RPMI8226 (cell line): ENCODE measurements at regions not wholly inside any gene's neighbourhood (a gene's known extent, or its start where the extent isn't known, plus 50 kb on each side); places are given as distances from the start of the nearest gene placed in this dataset.

Experiments
- DNase-seq: peaks from one replicate; pipeline ENCODE4 v3.0.0-alpha.2; 2015

GRCh38 chr17:72414032-72414396 is 293.2 kb downstream of the SOX9 start:
- DNase-seq: no peak

GRCh38 chr17:72414967-72415853 is 294.4 kb downstream of the SOX9 start:
- no peak for DNase-seq

- no peak for DNase-seq
Observed at GRCh38 chr17:72416054-72416675, 295.3 kb downstream of the SOX9 start.

GRCh38 chr17:72416905-72417304 is 296.1 kb downstream of the SOX9 start:
- DNase-seq: no peak

- DNase-seq: no peak
Observed at GRCh38 chr17:72417627-72418026, 296.8 kb downstream of the SOX9 start.

- DNase-seq: no peak
Observed at GRCh38 chr17:72419866-72420774, 299.3 kb downstream of the SOX9 start.

- DNase-seq: no peak
Observed at GRCh38 chr17:72420775-72421127, 299.9 kb downstream of the SOX9 start.

GRCh38 chr17:72421128-72422092 is 300.6 kb downstream of the SOX9 start:
- peak; percentile 82 for DNase-seq

GRCh38 chr17:72422204-72422504 is 301.3 kb downstream of the SOX9 start:
- no peak for DNase-seq

- no peak for DNase-seq
Observed at GRCh38 chr17:72422505-72423285, 301.9 kb downstream of the SOX9 start.

- no peak for DNase-seq
Observed at GRCh38 chr17:72423286-72423589, 302.4 kb downstream of the SOX9 start.

GRCh38 chr17:72423718-72424117 is 302.9 kb downstream of the SOX9 start:
- DNase-seq: no peak

GRCh38 chr17:72424505-72425117 is 303.8 kb downstream of the SOX9 start:
- no peak for DNase-seq

- no peak for DNase-seq
Observed at GRCh38 chr17:72425133-72425793, 304.4 kb downstream of the SOX9 start.

- DNase-seq: no peak
Observed at GRCh38 chr17:72425794-72426168, 305.0 kb downstream of the SOX9 start.

- DNase-seq: no peak
Observed at GRCh38 chr17:72426321-72426720, 305.5 kb downstream of the SOX9 start.

GRCh38 chr17:72426948-72427760 is 306.3 kb downstream of the SOX9 start:
- no peak for DNase-seq

- DNase-seq: no peak
Observed at GRCh38 chr17:72427761-72428109, 306.9 kb downstream of the SOX9 start.

- no peak for DNase-seq
Observed at GRCh38 chr17:72429066-72429638, 308.3 kb downstream of the SOX9 start.
